Caco-2 (cell line): ENCODE measurements at regions not wholly inside any gene's neighbourhood (a gene's known extent, or its start where the extent isn't known, plus 50 kb on each side); places are given as distances from the start of the nearest gene placed in this dataset.

Experiments
- BruUV-seq: library from RNA; stranded (reverse); fragments of 400-500 nt; replicated peaks from 2 replicates; lab custom pipeline; 2021; lab: Mats Ljungman, UMichigan
- CTCF ChIA-PET: fragments of 300-600 bp; sonication (Branson Sonifier 250); formaldehyde crosslinking; loops from one replicate; lab custom pipeline; 2022; ENCODE audit warnings: antibody characterized with exemption; lab: Charles Lee
- POLR2A ChIA-PET: fragments of 300-600 bp; sonication (Branson Sonifier 250); formaldehyde crosslinking; loops from one replicate; lab custom pipeline; 2022; ENCODE audit warnings: antibody characterized with exemption; lab: Charles Lee
- DNase-seq, 2 experiments: peaks; one replicate each; pipeline versions ENCODE4 v3.0.0 to v3.0.0-alpha.2; 2020 to 2022
- H3K27me3 ChIP-seq: replicated peaks from 2 replicates; pipeline ENCODE4 v1.6.0; 2011; ENCODE audit warnings: low read length; ENCODE audit not compliant: control insufficient read depth, insufficient read depth
- H3K36me3 ChIP-seq: 2 replicates; pipeline ENCODE4 v1.5.1; 2011; ENCODE audit warnings: low read length; ENCODE audit not compliant: control insufficient read depth, insufficient read depth
- H3K4me1 ChIP-seq: fragments of 250-450 bp; sonication (Bioruptor Pico); 2 replicates; pipeline ENCODE4 v1.5.1; 2020; ENCODE audit warnings: mild to moderate bottlenecking
- H3K4me3 ChIP-seq: 2 replicates; pipeline ENCODE4 v1.5.1; 2011; ENCODE audit warnings: low read depth, mild to moderate bottlenecking, control low read depth, low read length
- H3K9me3 ChIP-seq: fragments of 250-450 bp; sonication (Bioruptor Pico); 2 replicates; pipeline ENCODE4 v1.5.1; 2020; ENCODE audit warnings: mild to moderate bottlenecking, moderate library complexity
- H3K27ac Mint-ChIP-seq: one replicate; pipeline ENCODE4 v1.8.0; 2022; ENCODE audit warnings: mixed read lengths; ENCODE audit not compliant: unreplicated experiment
- H3K27me3 Mint-ChIP-seq: one replicate; pipeline ENCODE4 v1.8.0; 2022; ENCODE audit warnings: mixed read lengths; ENCODE audit not compliant: insufficient read depth, unreplicated experiment
- H3K36me3 Mint-ChIP-seq: one replicate; pipeline ENCODE4 v1.8.0; 2022; ENCODE audit warnings: mild to moderate bottlenecking, mixed read lengths; ENCODE audit not compliant: insufficient read depth, unreplicated experiment
- H3K4me1 Mint-ChIP-seq: one replicate; pipeline ENCODE4 v1.8.0; 2022; ENCODE audit warnings: low read depth, mixed read lengths; ENCODE audit not compliant: unreplicated experiment
- H3K4me3 Mint-ChIP-seq: one replicate; pipeline ENCODE4 v1.8.0; 2022; ENCODE audit warnings: mild to moderate bottlenecking, moderate library complexity, mixed read lengths; ENCODE audit not compliant: unreplicated experiment
- H3K9me3 Mint-ChIP-seq: one replicate; pipeline ENCODE4 v1.8.0; 2022; ENCODE audit warnings: mixed read lengths; ENCODE audit not compliant: unreplicated experiment
- CTCF ChIP-seq, 2 experiments: fragments of 200-600 bp in 1 of 2; IDR thresholded peaks; 1 replicate in 1 of 2; 2 replicates in 1 of 2; pipeline versions ENCODE4 v1.5.1 to v1.8.0; 2011 to 2022; ENCODE audit warnings: antibody characterized with exemption in 1 of 2, control low read depth in 1 of 2, inconsistent platforms in 1 of 2, low read depth in 1 of 2, low read length in 1 of 2, mild to moderate bottlenecking in 1 of 2, moderate library complexity in 1 of 2; ENCODE audit not compliant: insufficient read depth in 1 of 2, severe bottlenecking in 1 of 2, unreplicated experiment in 1 of 2
- intact Hi-C: fragments of 100-400 bp; cut with micrococcal nuclease; formaldehyde crosslinking; loops from one replicate; pipeline ENCODE4 v1.10.0; 2022; ENCODE audit not compliant: unreplicated experiment

GRCh38 chr7:106731646-106732444 is 70.9 kb upstream of the CCDC71L start:
- no peak overlapping the region for H3K27ac Mint-ChIP-seq
- ChIA-PET POLR2A (interaction anchor here (0.6 kb wide), 1 partner anchor 297 kb away, joined by 4 read pairs; no protein-coding TSS in a partner anchor), CTCF (no interaction called here)
- no peak for DNase-seq
- no peak overlapping the region for H3K4me3 ChIP-seq
- no peaks in the 10 kb centered on the region for H3K36me3 ChIP-seq
- peaks cover 3% of the 10 kb centered on the region for H3K27me3 Mint-ChIP-seq
- no peak for TF ChIP-seq CTCF (IDR thresholded peaks at IDR 0.05; ENCODE audit: insufficient read depth in 1 of 2, low read depth in 1 of 2, low read length in 1 of 2, severe bottlenecking in 1 of 2, unreplicated experiment in 1 of 2)
- intact Hi-C loops, result no loop called here
- BruUV-seq, result no TSS peak
- H3K4me1 ChIP-seq, result 0 out of 2 replicates have a peak, but pooled peaks cover 2% of the 10 kb centered on the region
- no peaks in the 10 kb centered on the region for H3K9me3 Mint-ChIP-seq
- H3K4me1 Mint-ChIP-seq, result no peaks in the 10 kb centered on the region
- no peaks in the 10 kb centered on the region for H3K9me3 ChIP-seq
- no peaks in the 10 kb centered on the region for H3K36me3 Mint-ChIP-seq
- no peak overlapping the region for H3K4me3 Mint-ChIP-seq
- H3K27me3 ChIP-seq, result no peaks in the 10 kb centered on the region

- Histone ChIP-seq H3K4me1 (0 out of 2 replicates have a peak, but pooled peaks cover 5% of the 10 kb centered on the region), H3K4me3 (no peak overlapping the region), H3K36me3 (no peaks in the 10 kb centered on the region), H3K9me3 (no peaks in the 10 kb centered on the region), H3K27me3 (no peaks in the 10 kb centered on the region)
- no peak for DNase-seq
- BruUV-seq, result no TSS peak
- Mint-ChIP-seq H3K4me1 (no peaks in the 10 kb centered on the region), H3K4me3 (no peak overlapping the region), H3K27me3 (no peaks in the 10 kb centered on the region), H3K27ac (no peak overlapping the region), H3K36me3 (no peaks in the 10 kb centered on the region), H3K9me3 (no peaks in the 10 kb centered on the region)
- TF ChIP-seq CTCF (IDR thresholded peaks at IDR 0.05; ENCODE audit: insufficient read depth in 1 of 2, low read depth in 1 of 2, low read length in 1 of 2, severe bottlenecking in 1 of 2, unreplicated experiment in 1 of 2), result no peak
- CTCF ChIA-PET, result interaction anchor here (2.8 to 3.0 kb wide), 2 partner anchors 193 to 559 kb away, joined by 24 to 37 read pairs; no protein-coding TSS in a partner anchor
- POLR2A ChIA-PET, result no interaction called here
- intact Hi-C loops, result loop anchor here (1.0 kb wide), 3 partner anchors 75 to 559 kb away; no protein-coding TSS in a partner anchor
Measured at GRCh38 chr7:106735637-106736036, 74.7 kb upstream of the CCDC71L start.

- H3K36me3 ChIP-seq, result no peaks in the 10 kb centered on the region
- no peaks in the 10 kb centered on the region for H3K27me3 ChIP-seq
- Mint-ChIP-seq H3K4me3 (no peak overlapping the region), H3K36me3 (no peaks in the 10 kb centered on the region), H3K4me1 (no peaks in the 10 kb centered on the region), H3K27ac (no peak overlapping the region), H3K9me3 (no peaks in the 10 kb centered on the region), H3K27me3 (no peaks in the 10 kb centered on the region)
- no TSS peak for BruUV-seq
- DNase-seq, result no peak
- no peak for TF ChIP-seq CTCF (IDR thresholded peaks at IDR 0.05; ENCODE audit: insufficient read depth in 1 of 2, low read depth in 1 of 2, low read length in 1 of 2, severe bottlenecking in 1 of 2, unreplicated experiment in 1 of 2)
- H3K9me3 ChIP-seq, result no peaks in the 10 kb centered on the region
- ChIA-PET CTCF (interaction anchor here (0.6 to 3.0 kb wide), 5 partner anchors 44 to 559 kb away, joined by 3 to 37 read pairs (median 4); partner anchors contain the start of gene CCDC71L), POLR2A (no interaction called here)
- 0 out of 2 replicates have a peak, but pooled peaks cover 5% of the 10 kb centered on the region for H3K4me1 ChIP-seq
- H3K4me3 ChIP-seq, result no peak overlapping the region
- intact Hi-C loops, result loop anchor here (1.0 kb wide), 3 partner anchors 76 to 560 kb away; no protein-coding TSS in a partner anchor
Measured at GRCh38 chr7:106736123-106736507, 75.2 kb upstream of the CCDC71L start.
